ENCODE measurements at regions not wholly inside any gene's neighbourhood (a gene's known extent, or its start where the extent isn't known, plus 50 kb on each side); places are given as distances from the start of the nearest gene placed in this dataset.

DNA sequence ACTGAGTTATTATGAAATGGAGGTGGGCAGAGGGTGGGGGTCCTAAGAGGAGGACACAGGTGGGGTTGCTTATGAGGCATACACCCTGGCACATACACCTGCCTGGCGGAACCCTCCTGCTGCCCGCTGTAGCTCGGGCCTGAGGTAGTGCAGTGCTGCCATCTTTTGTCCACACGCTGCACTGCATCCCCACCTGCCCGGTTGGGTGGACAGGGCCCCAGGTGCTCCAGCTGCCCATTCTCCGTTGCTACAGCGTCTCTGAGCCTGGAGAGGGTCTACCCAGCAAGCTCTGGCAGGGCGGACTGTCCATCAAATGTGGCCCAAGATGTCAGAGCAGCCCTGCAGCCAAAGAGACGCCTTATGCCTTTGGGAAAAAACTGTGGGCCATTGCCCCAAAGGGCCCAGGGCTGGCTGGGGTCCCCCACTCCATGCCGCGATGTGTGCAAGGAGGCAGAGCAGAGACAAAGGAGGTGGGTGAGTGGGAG lies 131.2 kb downstream of the BUD13 start:
- no peak for DNase-seq

DNA sequence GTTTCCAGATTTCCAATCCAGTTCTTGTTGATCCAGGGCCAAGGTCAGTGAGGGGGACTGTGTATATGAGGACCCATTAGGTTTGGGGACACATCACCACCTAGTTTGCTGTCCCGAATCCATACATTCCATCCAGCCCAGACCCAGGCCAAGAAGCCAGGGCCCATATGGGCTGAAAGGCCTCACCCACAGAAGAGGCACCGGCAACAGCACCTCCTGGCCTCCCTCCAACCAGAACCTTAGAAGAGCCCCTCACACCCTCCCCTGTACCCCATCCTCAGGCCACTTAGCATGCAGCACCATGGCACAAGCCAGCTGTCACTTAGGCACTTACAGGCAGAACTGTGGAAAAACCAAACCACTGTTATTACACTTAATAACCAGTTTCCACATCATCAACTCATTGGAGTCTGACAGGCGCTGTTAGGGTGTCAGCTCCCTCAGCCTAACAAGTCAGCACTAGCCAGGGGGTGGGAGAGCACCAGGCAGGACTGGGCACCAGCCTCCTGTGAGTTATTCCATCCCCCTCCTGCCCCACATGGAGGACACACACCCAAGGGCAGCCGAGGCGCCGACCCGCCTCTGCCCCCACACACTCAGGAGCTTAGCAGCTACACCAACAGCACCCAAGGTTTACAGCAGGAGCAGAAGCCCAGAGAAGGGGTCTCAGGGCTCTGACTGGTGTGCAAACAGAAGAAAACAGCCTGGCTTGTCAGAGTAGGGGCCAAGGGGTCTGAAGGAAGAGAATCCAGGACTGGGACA lies 132.0 kb downstream of the BUD13 start:
- DNase-seq = no peak

DNA sequence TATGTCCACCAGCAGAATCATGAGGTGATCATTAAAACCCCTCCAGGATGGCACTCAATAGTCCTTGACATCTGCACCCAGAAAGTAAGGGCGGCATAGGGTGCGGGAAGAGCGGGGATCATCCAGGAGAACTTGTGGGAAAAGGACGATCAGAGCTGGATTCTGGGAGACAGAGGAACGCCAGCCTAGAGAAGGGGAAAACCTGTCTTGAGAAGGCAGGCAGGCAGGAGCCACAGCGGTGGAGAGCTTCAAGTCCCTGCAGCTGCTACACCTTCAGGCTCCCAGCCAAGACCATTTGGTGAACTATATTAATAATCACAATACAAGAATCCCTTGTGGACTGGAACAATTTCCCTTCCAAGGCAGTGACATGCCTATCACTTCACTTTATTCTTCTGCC lies 134.3 kb downstream of the BUD13 start:
- no peak for DNase-seq

DNA sequence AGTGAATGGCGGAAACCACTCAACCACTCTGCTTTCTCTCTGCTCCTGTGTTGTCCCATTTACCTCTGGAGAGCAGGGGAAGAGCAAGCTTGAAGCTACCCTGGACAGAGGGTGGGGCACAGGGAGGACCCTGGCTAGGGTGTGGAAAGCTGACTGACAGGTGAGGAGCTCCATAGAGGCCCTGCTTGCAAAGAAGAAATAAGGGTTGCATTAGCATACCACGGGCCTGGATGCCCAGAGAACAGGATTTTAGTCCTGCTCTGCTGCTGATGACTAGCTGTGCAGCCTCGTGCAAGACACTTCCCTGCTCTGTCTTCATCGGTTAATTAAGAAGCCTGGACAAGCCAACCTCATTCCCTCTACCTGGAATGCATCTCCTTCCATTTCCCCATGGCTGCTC lies 135.0 kb downstream of the BUD13 start:
- no peak for DNase-seq

DNA sequence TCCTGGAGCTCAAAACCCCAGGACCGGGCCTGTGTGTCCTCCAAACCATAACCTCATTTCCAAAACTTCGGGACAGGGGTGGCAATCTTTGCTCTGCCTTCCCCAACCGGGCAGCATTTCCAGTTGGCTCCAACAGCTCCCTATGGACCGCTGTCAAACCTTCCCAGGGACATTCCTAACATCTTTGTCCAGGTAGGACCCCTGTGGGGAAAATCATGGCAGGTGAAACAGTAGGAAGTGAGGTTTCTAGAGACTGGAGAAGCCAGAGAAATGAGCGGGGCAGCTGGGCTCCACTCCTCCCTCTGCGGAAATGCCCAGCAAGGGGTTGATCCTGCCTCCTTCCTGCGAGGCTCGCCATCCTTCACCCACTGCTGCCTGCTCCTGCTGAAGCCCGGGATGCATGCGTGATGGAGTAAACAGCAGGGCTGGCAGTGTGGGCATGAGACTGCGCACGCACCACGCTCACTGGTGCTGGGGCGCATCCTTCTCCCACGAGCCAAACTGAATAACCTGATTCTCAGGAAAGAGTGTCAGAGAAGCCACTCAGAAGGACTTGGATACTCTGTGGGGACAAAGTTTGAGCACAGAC lies 136.4 kb downstream of the BUD13 start:
- DNase-seq = no peak

DNA sequence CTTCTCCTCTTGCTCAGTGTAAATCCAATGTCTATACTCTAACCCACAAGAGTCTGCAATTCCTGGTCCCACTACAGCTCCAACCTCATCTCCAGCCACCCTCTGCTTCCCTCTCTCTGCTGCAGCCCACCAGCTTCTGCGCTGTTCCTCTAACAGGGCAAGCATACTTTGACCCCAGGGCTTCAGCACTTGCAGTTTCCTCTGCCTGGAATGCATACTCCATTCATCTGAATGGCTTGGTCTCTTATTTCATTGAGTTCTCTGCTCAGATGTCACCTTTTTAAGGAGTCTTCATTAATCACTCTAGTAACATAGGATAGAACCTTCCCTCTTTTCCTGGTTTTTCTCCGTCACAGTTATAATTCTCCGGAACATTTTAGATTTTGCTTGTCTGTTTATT lies 141.6 kb downstream of the BUD13 start:
- DNase-seq = no peak

DNA sequence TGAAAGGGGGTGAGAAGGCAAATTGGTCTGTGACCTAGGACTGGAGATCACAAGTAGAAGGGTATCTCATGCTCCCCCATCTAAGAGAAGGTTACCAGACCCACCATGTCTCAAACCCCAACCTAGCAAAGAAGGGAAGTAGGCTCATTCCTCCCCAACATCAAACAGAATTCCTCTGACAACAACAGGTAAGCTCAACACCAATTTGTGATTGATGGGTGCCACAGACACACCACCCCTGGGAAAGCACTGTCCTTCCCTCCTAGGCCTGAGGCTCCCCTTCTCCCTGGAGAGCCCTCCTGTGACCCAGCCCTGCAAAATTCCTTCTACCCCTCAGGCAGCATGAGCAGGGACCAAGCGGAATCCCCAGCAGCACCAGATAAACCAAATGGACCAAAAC lies 154.3 kb downstream of the BUD13 start:
- DNase-seq = no peak

DNA sequence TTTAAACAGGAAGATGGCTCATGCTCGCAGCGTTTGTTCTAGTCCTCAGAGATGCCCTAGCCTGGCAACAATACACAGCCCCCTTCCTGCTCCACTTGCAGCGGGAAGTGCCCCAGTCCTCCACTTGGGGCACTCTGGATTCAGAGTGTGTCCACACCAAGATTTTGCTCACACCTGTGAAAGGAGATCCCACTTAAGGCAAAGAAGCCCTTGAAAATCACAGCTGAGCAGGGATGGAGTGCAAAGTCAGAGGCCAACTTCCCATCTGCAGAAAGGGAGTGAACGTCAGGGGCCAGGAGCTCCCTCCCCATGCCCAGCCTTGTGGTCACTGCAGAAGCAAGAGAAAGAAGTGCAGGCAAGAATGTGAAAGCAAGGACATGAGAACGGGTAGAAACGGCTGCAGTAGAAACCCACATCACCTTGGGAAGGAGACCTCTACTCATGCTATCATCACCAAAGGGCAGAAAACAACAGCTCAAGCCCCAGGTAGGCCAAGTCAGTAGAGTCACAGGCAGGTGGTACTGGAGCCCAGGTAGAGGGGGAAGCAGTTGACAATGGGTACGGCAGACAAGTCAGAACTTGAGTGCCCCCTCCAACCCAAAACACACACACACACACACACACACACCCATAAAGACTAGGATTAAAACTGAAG lies 157.4 kb downstream of the BUD13 start:
- no peak for DNase-seq

DNA sequence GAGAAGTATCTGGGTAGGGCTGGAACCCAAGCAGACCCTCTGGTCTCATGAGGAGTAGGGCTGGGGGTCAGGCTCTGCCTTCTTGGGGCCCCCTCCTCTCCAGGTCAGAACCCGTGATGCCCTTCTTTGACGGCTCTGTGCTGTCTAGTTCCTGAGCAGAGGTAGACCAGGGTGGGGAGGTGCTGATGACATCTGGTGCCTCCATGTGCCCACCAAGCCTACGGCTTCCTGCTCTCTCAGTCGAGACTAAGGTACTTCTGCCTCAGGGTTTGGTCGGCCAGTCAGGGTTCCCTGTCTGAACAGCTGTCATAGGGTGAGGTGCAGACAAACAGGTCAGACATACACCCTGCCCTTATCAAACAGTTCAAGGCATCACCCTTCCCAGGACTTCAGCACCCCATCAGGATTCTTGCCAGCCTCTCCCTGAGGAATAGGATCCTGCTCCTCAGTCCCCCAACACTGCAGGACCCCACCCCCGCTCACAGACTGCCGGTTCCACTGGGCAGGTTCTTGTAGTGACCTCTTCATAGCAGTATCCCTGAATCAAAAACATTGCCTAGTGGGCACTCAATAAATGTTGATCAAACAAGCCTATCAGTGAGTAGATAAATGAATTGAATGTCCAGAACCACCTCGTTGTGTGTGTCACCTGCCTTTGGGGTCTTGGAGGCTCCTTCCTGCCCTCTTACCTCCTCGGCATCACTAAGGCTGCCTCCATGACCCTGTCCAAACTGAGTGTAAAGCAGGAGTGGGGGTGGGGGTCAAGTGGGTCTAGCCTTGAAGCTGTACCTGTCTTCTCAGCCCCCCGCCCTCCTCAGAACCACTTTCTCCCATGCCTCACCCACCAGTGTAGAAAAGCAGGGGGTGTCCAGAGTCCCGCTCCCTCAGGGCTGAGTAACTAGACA lies 158.2 kb downstream of the BUD13 start:
- no peak for DNase-seq

DNA sequence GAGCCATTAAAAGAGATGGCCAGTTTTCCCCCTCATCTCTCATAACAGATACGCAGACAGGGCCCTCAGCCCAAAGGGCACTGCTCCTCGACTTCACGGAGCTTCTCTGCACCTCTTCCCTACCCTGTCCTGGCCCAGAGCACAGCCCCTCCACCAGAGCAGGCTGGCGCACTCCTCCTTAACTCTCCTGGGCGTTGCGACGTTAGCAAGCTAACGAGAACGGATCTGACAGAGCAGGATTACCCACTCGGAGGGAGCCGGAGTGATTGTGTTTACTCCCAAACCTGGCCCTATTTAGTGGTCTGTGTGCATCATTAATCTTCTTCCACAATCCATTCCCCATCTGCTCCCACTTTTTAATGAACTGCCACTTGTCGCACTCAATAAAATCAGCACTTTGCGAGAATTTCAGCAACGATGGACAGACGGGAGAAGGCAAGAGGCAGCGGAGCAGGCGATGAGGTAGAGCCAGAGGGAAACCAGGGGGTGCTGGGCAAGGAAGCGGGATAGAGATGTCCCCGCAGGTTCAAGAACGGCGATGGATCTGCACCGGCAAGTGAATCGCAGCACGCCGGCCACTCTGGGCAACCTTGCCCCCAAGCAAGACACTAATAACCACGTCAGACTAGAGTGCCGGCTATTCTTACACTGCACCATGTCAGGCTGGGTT lies 159.4 kb downstream of the BUD13 start:
- DNase-seq = no peak

DNA sequence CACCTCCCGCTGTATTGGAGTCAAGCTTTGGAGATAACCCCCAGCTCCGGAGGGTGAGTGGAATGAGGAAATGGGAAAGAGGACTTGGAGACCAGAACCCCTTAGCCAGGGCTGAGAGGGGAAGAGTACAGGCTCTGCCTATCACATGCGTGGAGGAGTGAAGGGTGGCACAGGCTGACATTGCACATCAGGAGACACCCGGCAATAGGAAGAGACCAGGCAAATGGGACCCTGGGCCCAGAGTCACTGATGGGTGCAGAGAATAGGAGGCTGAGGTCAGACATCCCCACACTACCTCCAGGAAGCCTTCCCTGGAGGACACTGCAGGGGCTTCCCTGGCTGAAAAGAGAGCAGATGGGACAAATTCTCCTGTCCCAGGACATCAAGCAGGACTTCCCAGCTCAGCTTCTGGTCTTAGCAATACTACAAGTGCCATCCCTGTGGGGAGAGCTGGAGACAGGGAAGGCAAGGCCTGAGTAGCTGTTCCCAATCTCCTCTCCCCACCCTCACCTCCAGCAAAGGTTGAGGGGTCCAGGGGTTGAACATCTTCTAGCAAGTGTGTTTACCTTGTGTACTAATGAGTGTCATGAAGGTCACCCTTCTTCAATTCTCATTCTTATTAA lies 160.7 kb downstream of the BUD13 start:
- no peak for DNase-seq

DNA sequence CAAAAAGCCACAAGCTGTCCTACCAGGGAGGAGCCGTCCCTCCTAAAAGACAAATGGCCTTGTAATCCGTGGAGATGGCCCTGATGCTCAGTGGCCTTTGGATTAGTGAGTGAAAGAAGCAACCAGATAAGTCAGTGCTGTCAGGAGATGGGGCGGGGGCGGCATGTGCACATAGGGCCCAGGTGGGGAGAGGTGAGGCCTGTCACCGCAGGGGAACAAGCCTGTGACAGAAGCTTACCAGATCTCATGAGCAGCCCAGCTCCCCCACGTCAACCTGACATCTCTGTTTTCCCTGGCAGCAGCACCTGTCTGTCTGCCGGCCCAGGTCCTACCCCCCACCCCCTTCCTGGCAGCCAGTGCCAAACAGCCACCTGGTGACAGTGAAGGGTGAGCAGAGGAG lies 162.6 kb downstream of the BUD13 start:
- no peak for DNase-seq

DNA sequence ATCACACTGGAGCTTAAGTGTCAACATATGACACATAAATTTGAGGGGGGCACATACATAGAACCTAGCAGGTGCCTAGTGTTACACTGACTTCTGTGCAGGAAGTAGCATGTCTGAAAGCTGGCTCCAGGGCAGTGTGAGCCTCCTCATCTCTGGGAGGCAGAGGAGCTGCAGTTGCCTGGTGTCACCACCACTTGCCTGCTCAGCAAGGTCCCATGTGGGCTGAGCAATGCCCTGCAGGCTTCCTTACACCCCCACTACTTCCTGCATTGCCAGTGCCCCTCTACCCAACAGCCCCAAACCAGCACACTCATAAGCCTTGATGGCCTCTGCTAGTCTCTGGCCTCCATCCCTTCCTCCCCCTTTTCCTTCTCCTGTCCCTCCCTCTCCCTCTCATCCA lies 165.8 kb downstream of the BUD13 start:
- no peak for DNase-seq

DNA sequence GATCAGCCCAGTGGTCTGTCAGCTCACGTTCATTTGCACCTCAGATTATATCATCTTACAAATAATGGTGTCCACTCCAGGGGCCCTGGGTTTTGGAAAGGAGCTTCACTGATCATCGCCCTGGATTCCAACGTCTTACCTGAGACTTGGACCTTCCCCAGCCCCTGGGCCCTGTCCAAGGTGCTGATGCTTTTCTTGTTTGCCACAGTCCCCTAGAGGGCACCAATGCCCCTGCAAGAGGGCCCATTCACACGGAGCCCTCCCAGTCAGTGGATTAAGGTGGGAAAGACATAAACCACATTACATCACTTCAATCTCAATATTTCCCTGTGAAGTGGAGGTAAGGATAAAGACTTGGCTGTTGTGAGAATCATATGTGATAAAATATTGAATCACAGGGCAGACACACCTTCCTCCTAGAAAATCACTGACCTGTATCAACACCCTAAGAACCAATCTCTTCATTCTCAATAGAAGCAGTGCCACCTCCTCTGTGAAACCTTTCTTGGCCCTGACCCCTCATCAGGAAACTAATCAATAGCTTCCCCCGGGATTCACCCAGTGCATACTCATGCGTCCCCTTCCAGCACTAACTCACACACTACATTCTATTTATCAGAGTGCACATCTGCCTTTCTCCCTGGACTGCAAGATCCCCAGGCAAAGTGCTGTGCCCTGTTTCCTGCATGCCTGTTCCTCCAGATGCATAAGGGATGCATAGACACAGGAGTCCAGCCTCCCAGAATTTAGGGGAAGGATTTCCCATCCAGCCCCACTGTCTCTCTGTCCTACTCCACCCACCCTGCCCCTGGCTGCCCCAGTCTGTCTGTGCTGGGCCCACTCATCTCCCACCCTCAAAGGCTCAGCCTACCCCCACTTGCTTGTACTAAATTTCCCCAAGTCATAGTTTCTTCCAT lies 167.0 kb downstream of the BUD13 start:
- no peak for DNase-seq

DNA sequence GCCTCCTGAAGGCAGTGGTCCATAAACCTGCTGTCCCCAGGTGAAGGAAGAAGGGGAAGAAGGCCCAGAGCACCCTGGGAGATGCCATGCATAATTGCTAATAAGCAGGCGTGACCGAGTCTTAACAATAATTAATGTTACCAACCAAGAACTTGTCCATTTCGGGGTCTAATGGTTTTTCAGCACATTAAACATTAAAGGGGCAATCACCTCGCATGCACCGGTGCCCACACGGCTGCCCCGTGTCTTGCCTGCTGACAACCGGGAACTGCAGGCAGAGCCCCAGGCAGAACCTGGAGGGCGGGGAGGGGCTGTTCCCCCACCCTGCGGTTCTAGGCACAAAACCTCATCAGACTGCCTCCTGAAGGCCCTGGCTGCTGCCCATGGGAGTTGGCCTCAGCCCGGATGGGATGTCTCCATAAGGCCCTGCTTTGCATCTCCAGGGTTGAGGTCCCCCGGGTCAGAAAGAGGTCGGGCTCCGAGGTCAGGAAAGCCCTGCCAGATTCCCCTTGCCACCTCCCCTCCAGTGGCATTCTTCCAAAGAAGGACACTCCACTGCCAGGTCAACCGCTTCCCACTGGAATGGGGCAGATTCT lies 169.0 kb downstream of the BUD13 start:
- DNase-seq = no peak

DNA sequence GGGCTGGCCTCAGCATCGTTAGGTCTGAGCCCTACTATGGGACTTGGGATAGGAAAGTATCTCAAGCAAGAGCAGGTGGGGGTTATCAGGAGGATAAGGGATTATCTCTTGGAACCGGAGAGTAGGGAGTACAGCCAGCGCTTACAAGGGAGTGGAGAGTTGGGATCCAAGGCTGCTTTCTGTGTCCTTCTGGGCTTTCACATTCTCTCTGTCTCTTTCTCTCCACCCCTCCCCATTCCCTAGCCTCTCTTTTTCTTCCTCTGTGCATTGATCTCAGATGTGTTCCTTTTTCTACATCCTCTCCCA lies 170.2 kb downstream of the BUD13 start:
- no peak for DNase-seq

DNA sequence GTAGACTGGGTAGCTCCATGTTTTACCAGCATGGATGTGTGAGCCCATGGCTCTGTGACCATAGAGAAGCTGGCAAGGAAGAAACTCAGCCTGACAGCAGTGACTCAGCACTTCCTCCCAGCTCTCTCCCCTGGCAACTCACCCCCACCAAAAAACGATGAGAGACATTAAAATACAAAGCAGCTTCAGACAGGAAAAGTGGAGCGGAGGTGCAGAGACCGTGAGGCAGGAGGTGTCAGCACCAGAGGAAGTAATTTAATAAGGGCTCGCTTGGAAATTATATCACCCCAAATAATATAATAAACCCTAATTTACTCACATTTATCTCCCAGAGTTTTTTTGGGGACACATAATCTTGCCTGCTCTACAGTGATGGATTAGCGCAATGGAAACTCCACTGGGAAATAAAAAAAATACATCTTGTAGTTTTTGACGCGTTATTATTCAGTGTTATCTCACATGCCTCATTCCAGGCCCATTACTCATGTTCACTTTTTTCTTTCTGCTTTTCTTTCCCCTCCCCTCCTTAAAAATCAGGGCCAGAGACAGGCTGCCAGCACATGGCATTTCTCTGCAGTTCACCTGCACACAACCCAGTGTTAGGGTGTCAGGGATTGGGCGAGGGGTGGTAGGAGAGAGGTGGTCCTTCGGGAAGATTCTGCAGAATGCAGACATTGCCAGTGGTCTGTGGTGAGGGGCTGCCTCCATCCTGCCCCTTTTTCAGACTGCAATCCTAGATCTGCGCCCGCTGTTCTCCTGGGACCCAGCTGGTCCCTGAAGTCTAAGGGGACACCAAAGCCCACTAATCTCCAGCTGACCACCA lies 170.8 kb downstream of the BUD13 start:
- no peak for DNase-seq

DNA sequence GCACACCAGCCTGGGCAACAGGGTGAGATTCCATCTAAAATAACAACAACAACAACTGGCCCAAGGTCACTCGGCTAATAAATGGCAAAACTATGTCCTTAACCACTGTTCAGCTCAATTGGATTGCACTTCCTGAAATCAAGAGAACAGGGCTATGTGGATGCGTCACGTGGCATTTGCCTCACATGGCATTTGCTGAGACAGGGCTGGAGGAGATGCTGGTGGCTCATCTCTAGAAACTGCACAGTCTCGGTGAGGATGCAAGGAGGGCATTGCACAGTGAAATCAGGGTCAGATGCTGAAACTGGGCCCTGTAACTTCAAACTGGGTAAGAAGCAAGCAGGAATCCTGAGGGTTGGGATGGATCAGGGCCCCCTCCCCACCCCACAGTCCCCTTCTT lies 171.9 kb downstream of the BUD13 start:
- DNase-seq = no peak

DNA sequence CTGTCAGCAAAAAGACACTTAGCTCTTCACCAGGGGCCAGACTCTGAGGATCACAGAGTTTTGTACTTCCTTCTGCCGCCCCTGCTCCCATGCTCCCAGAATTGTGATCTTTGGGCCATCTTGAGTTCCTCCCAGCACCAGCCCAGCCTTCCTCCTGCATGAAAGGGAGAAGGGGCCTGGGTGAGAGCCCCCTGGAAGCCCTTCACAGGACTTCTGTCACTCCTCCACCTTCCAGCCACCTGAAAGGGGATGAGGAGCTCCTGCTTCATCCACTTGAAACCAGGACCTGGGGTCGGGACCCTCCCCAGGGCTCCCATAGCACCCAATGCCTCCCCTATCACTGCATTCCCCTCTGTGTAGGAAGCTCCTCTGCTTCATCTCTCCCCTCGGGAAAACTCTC lies 174.2 kb downstream of the BUD13 start:
- no peak for DNase-seq

DNA sequence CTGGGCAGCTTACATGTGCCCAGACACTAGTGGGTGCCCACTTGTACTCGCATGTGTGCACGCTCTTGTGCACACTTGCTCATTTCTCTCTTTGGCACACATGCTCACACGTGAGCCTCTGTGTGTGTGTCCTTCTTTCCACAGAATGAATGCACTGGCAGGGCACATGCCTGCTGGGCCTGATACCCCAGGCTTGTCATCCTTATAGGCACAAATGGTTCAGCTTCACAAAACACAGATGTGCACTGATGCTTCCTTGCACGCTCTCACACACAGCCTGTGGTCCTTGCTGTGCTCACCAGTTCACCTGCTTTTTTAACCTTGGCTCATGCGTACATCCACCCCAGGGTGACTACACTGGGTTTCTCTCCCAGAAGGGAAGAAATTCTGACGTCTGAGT lies 174.8 kb downstream of the BUD13 start:
- no peak for DNase-seq
